CD14-positive monocyte (primary cell): ENCODE measurements at regions not wholly inside any gene's neighbourhood (a gene's known extent, or its start where the extent isn't known, plus 50 kb on each side); places are given as distances from the start of the nearest gene placed in this dataset.

Source experiments
- DNase-seq, 3 donors: peaks; one replicate each; pipeline ENCODE4 v3.0.0-alpha.2; 2011 to 2022
- H2AFZ ChIP-seq: 2 replicates; pipeline ENCODE4 v1.6.0; 2012; ENCODE audit warnings: mild to moderate bottlenecking, low read depth, low read length, inconsistent platforms; ENCODE audit not compliant: insufficient read depth, poor library complexity, severe bottlenecking
- H3K27ac ChIP-seq, 2 donors: 1 replicate in 1 of 2; 2 replicates in 1 of 2; pipeline ENCODE4 v1.5.1; 2012 to 2013; ENCODE audit warnings: low read length in 2 of 2, control low read depth in 1 of 2, inconsistent platforms in 1 of 2, low read depth in 1 of 2, mild to moderate bottlenecking in 1 of 2
- H3K27me3 ChIP-seq, 2 donors: one replicate each; pipeline versions ENCODE4 v1.6.0 to v1.6.1; 2011 to 2013; ENCODE audit warnings: low read length in 2 of 2; ENCODE audit not compliant: control insufficient read depth in 2 of 2, insufficient read depth in 2 of 2
- H3K36me3 ChIP-seq, 2 donors: replicated peaks in 1 of 2; 1 replicate in 1 of 2; 2 replicates in 1 of 2; pipeline versions ENCODE4 v1.5.1 to v1.6.1; 2012 to 2013; ENCODE audit warnings: low read length in 2 of 2, control low read depth in 1 of 2, inconsistent platforms in 1 of 2, mild to moderate bottlenecking in 1 of 2; ENCODE audit not compliant: insufficient read depth in 2 of 2, control insufficient read depth in 1 of 2
- H3K4me1 ChIP-seq, 2 donors: 1 replicate in 1 of 2; 2 replicates in 1 of 2; pipeline versions ENCODE4 v1.5.1 to v1.6.1; 2012 to 2013; ENCODE audit warnings: low read length in 2 of 2, control low read depth in 1 of 2, inconsistent platforms in 1 of 2, mild to moderate bottlenecking in 1 of 2, moderate library complexity in 1 of 2; ENCODE audit not compliant: insufficient read depth in 2 of 2, control insufficient read depth in 1 of 2
- H3K4me2 ChIP-seq: replicated peaks from 2 replicates; pipeline ENCODE3; 2012; ENCODE audit warnings: low read length, moderate library complexity, mild to moderate bottlenecking; ENCODE audit not compliant: poor library complexity, severe bottlenecking; ENCODE audit errors: extremely low read depth
- H3K4me3 ChIP-seq, 3 experiments: fragments of 200-600 bp in 1 of 3; sonication (generic) in 1 of 3; replicated peaks in 1 of 3; 1 replicate in 2 of 3; 2 replicates in 1 of 3; pipeline ENCODE4 v1.5.1; 2011 to 2013; ENCODE audit warnings: low read length in 3 of 3, mild to moderate bottlenecking in 3 of 3, control low read depth in 2 of 3, low read depth in 2 of 3, inconsistent platforms in 1 of 3, moderate library complexity in 1 of 3
- H3K79me2 ChIP-seq: 2 replicates; pipeline ENCODE4 v1.6.0; 2012; ENCODE audit warnings: mild to moderate bottlenecking, control low read depth, inconsistent platforms, low read length, moderate library complexity; ENCODE audit not compliant: insufficient read depth
- H3K9ac ChIP-seq: 2 replicates; pipeline ENCODE4 v1.6.0; 2017; ENCODE audit warnings: low read length, mild to moderate bottlenecking; ENCODE audit not compliant: insufficient read depth, poor library complexity, severe bottlenecking
- H3K9me3 ChIP-seq, 2 donors: replicated peaks in 1 of 2; 1 replicate in 1 of 2; 2 replicates in 1 of 2; pipeline versions ENCODE4 v1.5.1 to v1.6.1; 2012 to 2013; ENCODE audit warnings: low read length in 2 of 2, control low read depth in 1 of 2; ENCODE audit not compliant: control insufficient read depth in 1 of 2, insufficient read depth in 1 of 2
- H4K20me1 ChIP-seq: 2 replicates; pipeline ENCODE4 v1.6.0; 2012; ENCODE audit warnings: mild to moderate bottlenecking, low read length, control low read depth, moderate library complexity; ENCODE audit not compliant: insufficient read depth
- H3K27ac Mint-ChIP-seq, 7 donors: one replicate each; pipeline ENCODE4 v1.8.0; 2020; ENCODE audit warnings: mild to moderate bottlenecking in 7 of 7, mixed read lengths in 7 of 7, moderate library complexity in 6 of 7, inconsistent platforms in 2 of 7
- H3K27me3 Mint-ChIP-seq, 3 donors: one replicate each; pipeline ENCODE4 v1.8.0; 2021 to 2022; ENCODE audit warnings: low read depth in 3 of 3, mild to moderate bottlenecking in 3 of 3, mixed read lengths in 3 of 3, moderate library complexity in 3 of 3, inconsistent platforms in 1 of 3
- H3K36me3 Mint-ChIP-seq, 2 donors: one replicate each; pipeline ENCODE4 v1.8.0; 2020; ENCODE audit warnings: mixed read lengths in 2 of 2, inconsistent platforms in 1 of 2, mild to moderate bottlenecking in 1 of 2
- H3K4me1 Mint-ChIP-seq: one replicate; pipeline ENCODE4 v1.8.0; 2020; ENCODE audit warnings: mild to moderate bottlenecking, mixed read lengths
- H3K4me3 Mint-ChIP-seq, 2 donors: one replicate each; pipeline ENCODE4 v1.8.0; 2020; ENCODE audit warnings: mild to moderate bottlenecking in 2 of 2, mixed read lengths in 2 of 2, moderate library complexity in 1 of 2
- H3K9me3 Mint-ChIP-seq, 7 donors: one replicate each; pipeline ENCODE4 v1.8.0; 2020 to 2022; ENCODE audit warnings: mixed read lengths in 7 of 7, mild to moderate bottlenecking in 6 of 7, moderate library complexity in 6 of 7, inconsistent platforms in 2 of 7
- CTCF ChIP-seq: fragments of 200-600 bp; IDR thresholded peaks from one replicate; pipeline ENCODE4 v1.8.0; 2022; ENCODE audit warnings: antibody characterized with exemption, mild to moderate bottlenecking
- WGBS: methylation state at CpG from one replicate; pipeline ENCODE4 v1.1.5; 2013; ENCODE audit warnings: missing lambda C conversion rate; ENCODE audit not compliant: insufficient coverage; 5-methylcytosine and 5-hydroxymethylcytosine counted together
- intact Hi-C, 2 donors: fragments of 100-400 bp; cut with micrococcal nuclease; formaldehyde crosslinking; loops; one replicate each; pipeline versions ENCODE4 v1.15.0 to v1.15.1; 2023

GRCh38 chr6:135658481-135658880 is 160.9 kb upstream of the AHI1 start:
- Histone ChIP-seq H3K9ac (no peak overlapping the region), H3K9me3 (peaks cover 4 to 6% of the 10 kb centered on the region in 2 donors), H4K20me1 (no peaks in the 10 kb centered on the region), H3K36me3 (no peaks in the 10 kb centered on the region), H3K79me2 (no peaks in the 10 kb centered on the region), H3K4me2 (no peak overlapping the region), H3K27me3 (no peaks in the 10 kb centered on the region), H3K27ac (no peak overlapping the region), H2AFZ (no peak overlapping the region), H3K4me3 (no peak overlapping the region), H3K4me1 (no peaks in the 10 kb centered on the region)
- Mint-ChIP-seq H3K4me1 (no peaks in the 10 kb centered on the region), H3K27ac (no peak overlapping the region), H3K36me3 (no peaks in the 10 kb centered on the region), H3K4me3 (no peak overlapping the region), H3K9me3 (peaks cover 7 to 24% (median 12%) of the 10 kb centered on the region in 7 donors), H3K27me3 (no peaks in the 10 kb centered on the region)
- no peak for TF ChIP-seq CTCF
- DNase-seq = no peak
- WGBS = 83% methylated on average over 2 of the region's 3 CpGs
- intact Hi-C loops = no loop called here

GRCh38 chr6:135658916-135659315 is 161.4 kb upstream of the AHI1 start:
- no peak overlapping the region for H3K4me3 Mint-ChIP-seq
- DNase-seq = no peak
- no peaks in the 10 kb centered on the region for H3K36me3 ChIP-seq
- no peak overlapping the region for H3K27ac ChIP-seq
- TF ChIP-seq CTCF = no peak
- no peak overlapping the region for H3K9ac ChIP-seq
- H2AFZ ChIP-seq = no peak overlapping the region
- H3K4me1 ChIP-seq = no peaks in the 10 kb centered on the region
- WGBS = no CpG with 5 or more reads among the region's 2 CpGs
- no peak overlapping the region for H3K27ac Mint-ChIP-seq
- peaks cover 6 to 20% (median 10%) of the 10 kb centered on the region in 7 donors for H3K9me3 Mint-ChIP-seq
- no peaks in the 10 kb centered on the region for H3K4me1 Mint-ChIP-seq
- no peaks in the 10 kb centered on the region for H3K27me3 ChIP-seq
- H3K79me2 ChIP-seq = no peaks in the 10 kb centered on the region
- no peaks in the 10 kb centered on the region for H3K36me3 Mint-ChIP-seq
- intact Hi-C loops = no loop called here
- H3K27me3 Mint-ChIP-seq = no peaks in the 10 kb centered on the region
- no peak overlapping the region for H3K4me2 ChIP-seq
- no peak overlapping the region for H3K4me3 ChIP-seq
- H3K9me3 ChIP-seq = peaks cover 2 to 4% of the 10 kb centered on the region in 2 donors
- H4K20me1 ChIP-seq = no peaks in the 10 kb centered on the region
